Hepatocyte (in vitro differentiated cells): ENCODE measurements at regions not wholly inside any gene's neighbourhood (a gene's known extent, or its start where the extent isn't known, plus 50 kb on each side); places are given as distances from the start of the nearest gene placed in this dataset.

Source experiments
- EZH2 ChIP-seq: fragments of 200-600 bp; sonication (generic); IDR thresholded peaks from 2 replicates; pipeline ENCODE4 v1.6.1; 2016; ENCODE audit warnings: antibody characterized with exemption, mild to moderate bottlenecking, borderline replicate concordance
- EZH2phosphoT487 ChIP-seq: fragments of 200-600 bp; sonication (generic); IDR thresholded peaks from one replicate; pipeline ENCODE4 v1.6.1; 2018; ENCODE audit warnings: antibody characterized with exemption, mild to moderate bottlenecking, low read depth, moderate library complexity; ENCODE audit not compliant: unreplicated experiment, severe bottlenecking
- TF ChIP-seq, protein P1 (sequence below): fragments of 200-600 bp; sonication (generic); IDR thresholded peaks from 2 replicates; pipeline ENCODE4 v1.5.1; 2016; ENCODE audit warnings: antibody characterized with exemption, mild to moderate bottlenecking; ENCODE audit not compliant: poor library complexity

DNA sequence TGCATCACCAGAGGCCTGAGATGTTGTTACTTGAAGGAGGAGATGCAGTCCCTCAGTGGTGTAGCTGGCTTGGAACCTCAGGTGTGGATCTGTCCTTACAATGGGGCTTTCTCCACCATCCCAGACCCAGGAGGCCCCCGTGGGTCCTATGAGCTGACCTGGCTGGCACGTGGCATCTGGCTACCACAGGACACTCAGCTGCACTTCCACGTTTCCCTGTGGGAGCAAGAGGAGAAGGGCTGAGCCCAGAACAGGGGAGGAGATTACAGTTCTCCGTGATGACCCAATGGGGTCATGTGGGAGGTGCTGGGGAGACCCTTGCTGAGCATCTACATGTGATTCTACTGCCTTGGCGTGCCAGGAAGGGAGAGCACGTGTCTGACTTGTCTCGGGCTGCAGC is 1448.4 kb downstream of the TBC1D22A start:
- TF ChIP-seq, protein P1, sequence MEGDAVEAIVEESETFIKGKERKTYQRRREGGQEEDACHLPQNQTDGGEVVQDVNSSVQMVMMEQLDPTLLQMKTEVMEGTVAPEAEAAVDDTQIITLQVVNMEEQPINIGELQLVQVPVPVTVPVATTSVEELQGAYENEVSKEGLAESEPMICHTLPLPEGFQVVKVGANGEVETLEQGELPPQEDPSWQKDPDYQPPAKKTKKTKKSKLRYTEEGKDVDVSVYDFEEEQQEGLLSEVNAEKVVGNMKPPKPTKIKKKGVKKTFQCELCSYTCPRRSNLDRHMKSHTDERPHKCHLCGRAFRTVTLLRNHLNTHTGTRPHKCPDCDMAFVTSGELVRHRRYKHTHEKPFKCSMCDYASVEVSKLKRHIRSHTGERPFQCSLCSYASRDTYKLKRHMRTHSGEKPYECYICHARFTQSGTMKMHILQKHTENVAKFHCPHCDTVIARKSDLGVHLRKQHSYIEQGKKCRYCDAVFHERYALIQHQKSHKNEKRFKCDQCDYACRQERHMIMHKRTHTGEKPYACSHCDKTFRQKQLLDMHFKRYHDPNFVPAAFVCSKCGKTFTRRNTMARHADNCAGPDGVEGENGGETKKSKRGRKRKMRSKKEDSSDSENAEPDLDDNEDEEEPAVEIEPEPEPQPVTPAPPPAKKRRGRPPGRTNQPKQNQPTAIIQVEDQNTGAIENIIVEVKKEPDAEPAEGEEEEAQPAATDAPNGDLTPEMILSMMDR: no peak
- TF ChIP-seq EZH2: no peak
- TF ChIP-seq EZH2phosphoT487: no peak
